Upper lobe of right lung (tissue), 1 donor: ENCODE measurements at regions not wholly inside any gene's neighbourhood (a gene's known extent, or its start where the extent isn't known, plus 50 kb on each side); places are given as distances from the start of the nearest gene placed in this dataset.

ENCODE experiments used
- ATAC-seq: fragments of 200-7000 bp; cut with Tn5 transposase; one replicate; pipeline ENCODE4 v1.9.1; 2020; ENCODE audit warnings: mild to moderate bottlenecking, moderate library complexity
- DNase-seq: peaks from one replicate; pipeline ENCODE4 v3.0.0-alpha.2; 2020
- H3K27ac ChIP-seq: fragments of 200-600 bp; one replicate; pipeline ENCODE4 v1.8.0; 2022
- H3K27me3 ChIP-seq: fragments of 200-600 bp; one replicate; pipeline ENCODE4 v1.8.0; 2022; ENCODE audit warnings: mild to moderate bottlenecking
- H3K36me3 ChIP-seq: fragments of 200-600 bp; one replicate; pipeline ENCODE4 v1.8.0; 2022
- H3K4me1 ChIP-seq: fragments of 200-600 bp; one replicate; pipeline ENCODE4 v1.8.0; 2022
- H3K4me3 ChIP-seq: fragments of 200-600 bp; one replicate; pipeline ENCODE4 v1.8.0; 2022; ENCODE audit warnings: mild to moderate bottlenecking
- H3K9me3 ChIP-seq: fragments of 200-600 bp; one replicate; pipeline ENCODE4 v1.8.0; 2022
- intact Hi-C: fragments of 100-400 bp; cut with DNase I; formaldehyde crosslinking; loops from one replicate; pipeline ENCODE4 v1.11.0; 2022
- TF ChIP-seq, protein P1 (sequence below): fragments of 200-600 bp; IDR thresholded peaks from one replicate; pipeline ENCODE4 v1.8.0; 2022; ENCODE audit warnings: antibody characterized with exemption
- donor health status: DM: no; HTN: yes; CAD: no; lungs with severe emphysema.

- H3K4me3 ChIP-seq: no peak overlapping the region
- TF ChIP-seq, protein P1, sequence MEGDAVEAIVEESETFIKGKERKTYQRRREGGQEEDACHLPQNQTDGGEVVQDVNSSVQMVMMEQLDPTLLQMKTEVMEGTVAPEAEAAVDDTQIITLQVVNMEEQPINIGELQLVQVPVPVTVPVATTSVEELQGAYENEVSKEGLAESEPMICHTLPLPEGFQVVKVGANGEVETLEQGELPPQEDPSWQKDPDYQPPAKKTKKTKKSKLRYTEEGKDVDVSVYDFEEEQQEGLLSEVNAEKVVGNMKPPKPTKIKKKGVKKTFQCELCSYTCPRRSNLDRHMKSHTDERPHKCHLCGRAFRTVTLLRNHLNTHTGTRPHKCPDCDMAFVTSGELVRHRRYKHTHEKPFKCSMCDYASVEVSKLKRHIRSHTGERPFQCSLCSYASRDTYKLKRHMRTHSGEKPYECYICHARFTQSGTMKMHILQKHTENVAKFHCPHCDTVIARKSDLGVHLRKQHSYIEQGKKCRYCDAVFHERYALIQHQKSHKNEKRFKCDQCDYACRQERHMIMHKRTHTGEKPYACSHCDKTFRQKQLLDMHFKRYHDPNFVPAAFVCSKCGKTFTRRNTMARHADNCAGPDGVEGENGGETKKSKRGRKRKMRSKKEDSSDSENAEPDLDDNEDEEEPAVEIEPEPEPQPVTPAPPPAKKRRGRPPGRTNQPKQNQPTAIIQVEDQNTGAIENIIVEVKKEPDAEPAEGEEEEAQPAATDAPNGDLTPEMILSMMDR: no peak
- ATAC-seq (no peak), DNase-seq (no peak)
- H3K36me3 ChIP-seq: no peaks in the 10 kb centered on the region
- H3K9me3 ChIP-seq: no peaks in the 10 kb centered on the region
- no peak overlapping the region for H3K27ac ChIP-seq
- no peaks in the 10 kb centered on the region for H3K27me3 ChIP-seq
- H3K4me1 ChIP-seq: no peaks in the 10 kb centered on the region
- intact Hi-C loops: no loop called here
These were observed 95.4 kb downstream of the RAB18 start for GRCh38 chr10:27599546-27599945.

GRCh38 chr10:27600930-27601329, 96.8 kb downstream of the RAB18 start:
- DNase-seq: no peak
- no peaks in the 10 kb centered on the region for H3K36me3 ChIP-seq
- H3K27me3 ChIP-seq: no peaks in the 10 kb centered on the region
- TF ChIP-seq, protein P1: no peak
- no peaks in the 10 kb centered on the region for H3K9me3 ChIP-seq
- H3K27ac ChIP-seq: no peak overlapping the region
- H3K4me3 ChIP-seq: no peak overlapping the region
- ATAC-seq: peak; percentile 77
- H3K4me1 ChIP-seq: no peaks in the 10 kb centered on the region
- intact Hi-C loops: no loop called here

DNA sequence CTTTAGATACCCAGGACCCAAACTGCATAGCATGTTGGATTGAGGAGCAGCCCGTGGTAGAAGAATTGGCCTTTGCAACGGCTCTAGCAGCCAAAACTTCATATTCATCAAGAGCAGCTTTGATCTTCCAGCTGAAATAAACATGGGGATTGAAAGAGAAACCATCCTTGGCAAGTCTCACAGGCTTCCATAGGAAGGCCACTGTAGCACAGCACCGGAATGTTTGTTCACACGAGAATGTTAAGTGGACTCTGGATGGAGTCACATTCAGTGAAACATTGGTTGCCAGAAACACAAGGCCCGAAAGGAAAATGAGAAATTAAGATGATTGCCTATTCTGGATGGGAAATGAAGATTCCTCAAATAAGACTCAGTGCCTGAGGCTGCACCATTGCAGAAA, 97.4 kb downstream of the RAB18 start:
- H3K27ac ChIP-seq: no peak overlapping the region
- H3K9me3 ChIP-seq: no peaks in the 10 kb centered on the region
- DNase-seq (no peak), ATAC-seq (no peak)
- intact Hi-C loops: no loop called here
- no peaks in the 10 kb centered on the region for H3K27me3 ChIP-seq
- no peaks in the 10 kb centered on the region for H3K36me3 ChIP-seq
- H3K4me3 ChIP-seq: no peak overlapping the region
- TF ChIP-seq, protein P1: no peak
- no peaks in the 10 kb centered on the region for H3K4me1 ChIP-seq

DNA sequence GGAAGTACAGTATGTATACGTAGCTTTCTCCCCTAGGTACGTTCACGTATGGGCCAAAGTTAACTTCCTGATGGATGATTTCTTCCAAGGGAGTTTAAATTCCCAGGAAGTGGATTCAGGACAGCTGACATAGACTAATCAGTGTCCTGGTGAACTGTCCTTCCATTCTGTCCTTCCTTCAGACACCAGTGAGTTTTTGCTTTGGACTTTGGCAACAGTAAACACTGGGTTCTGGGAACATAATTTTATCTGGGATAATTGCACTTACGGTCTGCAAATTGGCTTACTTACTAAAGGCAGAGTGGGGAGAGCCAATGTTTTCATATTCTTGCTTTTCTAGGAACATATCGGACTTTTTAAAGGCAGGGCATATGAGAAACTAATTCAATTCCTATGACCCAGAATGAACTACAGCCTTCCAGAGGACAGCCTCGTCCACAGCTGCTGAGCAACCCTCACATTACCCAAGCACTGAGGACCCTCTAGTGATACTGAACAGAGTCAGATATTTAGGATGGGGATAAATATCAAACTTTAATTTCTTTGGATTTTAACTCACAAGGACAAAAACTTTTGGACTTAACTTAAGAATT, 97.9 kb downstream of the RAB18 start:
- Histone ChIP-seq H3K27me3 (no peaks in the 10 kb centered on the region), H3K36me3 (no peaks in the 10 kb centered on the region), H3K27ac (no peak overlapping the region), H3K4me1 (no peaks in the 10 kb centered on the region), H3K4me3 (no peak overlapping the region), H3K9me3 (no peaks in the 10 kb centered on the region)
- no peak for ATAC-seq
- intact Hi-C loops: no loop called here
- TF ChIP-seq, protein P1: no peak
- DNase-seq: no peak

DNA sequence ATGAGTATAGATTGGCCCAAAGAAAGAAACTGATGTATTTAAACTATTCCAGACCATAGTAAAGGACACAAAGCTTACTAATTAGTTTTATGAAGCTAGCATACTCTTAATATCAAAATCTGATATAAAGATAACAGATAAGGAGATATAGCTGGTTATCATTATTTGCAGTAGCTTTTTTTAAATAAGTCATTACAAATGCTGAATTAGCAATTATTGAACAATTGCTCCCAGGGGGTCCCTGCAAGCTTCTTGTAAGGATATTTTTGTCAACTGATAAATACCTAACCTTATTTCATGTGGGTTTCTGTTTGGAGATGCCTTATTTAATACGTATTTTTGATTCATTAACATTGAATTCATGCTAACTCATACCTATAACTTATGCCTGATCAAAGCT, 99.0 kb downstream of the RAB18 start:
- Histone ChIP-seq H3K36me3 (no peaks in the 10 kb centered on the region), H3K9me3 (no peaks in the 10 kb centered on the region), H3K4me1 (no peaks in the 10 kb centered on the region), H3K27me3 (no peaks in the 10 kb centered on the region), H3K4me3 (no peak overlapping the region), H3K27ac (no peak overlapping the region)
- ATAC-seq (no peak), DNase-seq (no peak)
- TF ChIP-seq, protein P1: no peak
- intact Hi-C loops: no loop called here

- no peaks in the 10 kb centered on the region for H3K9me3 ChIP-seq
- no peaks in the 10 kb centered on the region for H3K27me3 ChIP-seq
- intact Hi-C loops: no loop called here
- no peaks in the 10 kb centered on the region for H3K4me1 ChIP-seq
- H3K27ac ChIP-seq: no peak overlapping the region
- ATAC-seq (no peak), DNase-seq (no peak)
- no peaks in the 10 kb centered on the region for H3K36me3 ChIP-seq
- H3K4me3 ChIP-seq: no peak overlapping the region
- TF ChIP-seq, protein P1: no peak
These were observed 101.2 kb downstream of the RAB18 start for GRCh38 chr10:27605318-27605717.
